ENCODE measurements at regions not wholly inside any gene's neighbourhood (a gene's known extent, or its start where the extent isn't known, plus 50 kb on each side); places are given as distances from the start of the nearest gene placed in this dataset.

- TF ChIP-seq CTCF (IDR thresholded peaks at IDR 0.05) = no peak
- TF ChIP-seq ZFX (IDR thresholded peaks at IDR 0.05; ENCODE audit: borderline replicate concordance) = no peak
Observed at GRCh38 chr5:164007064-164007463, 501.6 kb downstream of the MAT2B start.
